H54 (cell line): ENCODE measurements at regions not wholly inside any gene's neighbourhood (a gene's known extent, or its start where the extent isn't known, plus 50 kb on each side); places are given as distances from the start of the nearest gene placed in this dataset.

Source experiments
- DNase-seq: peaks from one replicate; pipeline ENCODE4 v3.0.0; 2011; ENCODE audit warnings: low spot score, mixed read lengths; ENCODE audit not compliant: insufficient read length
- FAIRE-seq: peaks from 3 replicates; lab custom pipeline; 2011; peaks lifted over from hg19 to GRCh38; lab: Jason Lieb, UNC
- POLR2A ChIP-seq: IDR thresholded peaks from 2 replicates; pipeline ENCODE4 v1.6.1; 2011; ENCODE audit warnings: low read depth, mild to moderate bottlenecking, low read length

GRCh38 chr7:48868916-48869315 is 55.4 kb upstream of the CDC14C start:
- no peak for TF ChIP-seq POLR2A
- DNase-seq (no peak), FAIRE-seq (no peak)

GRCh38 chr7:48872548-48872947 is 51.8 kb upstream of the CDC14C start:
- no peak for TF ChIP-seq POLR2A

More at GRCh38 chr7:48872548-48872947, 51.8 kb upstream of the CDC14C start:
- no peak for FAIRE-seq
- no peak for DNase-seq
